ENCODE measurements at regions not wholly inside any gene's neighbourhood (a gene's known extent, or its start where the extent isn't known, plus 50 kb on each side); places are given as distances from the start of the nearest gene placed in this dataset.

GRCh38 chr1:166221316-166221715 lies 54.5 kb upstream of the FAM78B start:
- no peak overlapping the region for H3K4me3 ChIP-seq (ENCODE audit: low read depth, low read length)
- TF ChIP-seq CTCF (IDR thresholded peaks at IDR 0.05; ENCODE audit: low read depth, low read length) = no peak
- no peak for DNase-seq (ENCODE audit: low read depth, low spot score)
- H3K27ac ChIP-seq (ENCODE audit: low read depth, low read length) = no peak overlapping the region
- no peaks in the 10 kb centered on the region for H3K27me3 ChIP-seq (ENCODE audit: control insufficient read depth, insufficient read depth, low read length)
- ChIA-PET CTCF (no interaction called here), POLR2A (no interaction called here)
- peaks cover 2% of the 10 kb centered on the region; the same call in 1 of the 2 replicates for H3K9me3 ChIP-seq (ENCODE audit: control insufficient read depth, insufficient read depth, low read length)

GRCh38 chr1:166233750-166234366 lies 67.1 kb upstream of the FAM78B start:
- ChIA-PET CTCF (no interaction called here), POLR2A (no interaction called here)
- TF ChIP-seq CTCF (IDR thresholded peaks at IDR 0.05; ENCODE audit: low read depth, low read length) = no peak
- H3K4me3 ChIP-seq (ENCODE audit: low read depth, low read length) = no peak overlapping the region
- H3K27me3 ChIP-seq (ENCODE audit: control insufficient read depth, insufficient read depth, low read length) = no peaks in the 10 kb centered on the region
- no peak for DNase-seq (ENCODE audit: low read depth, low spot score)
- no peak overlapping the region for H3K27ac ChIP-seq (ENCODE audit: low read depth, low read length)
- H3K9me3 ChIP-seq (ENCODE audit: control insufficient read depth, insufficient read depth, low read length) = peaks cover 37% of the 10 kb centered on the region

GRCh38 chr1:166235728-166236127 lies 68.9 kb upstream of the FAM78B start:
- peaks cover 37% of the 10 kb centered on the region for H3K9me3 ChIP-seq (ENCODE audit: control insufficient read depth, insufficient read depth, low read length)
- CTCF ChIA-PET = no interaction called here
- no peak overlapping the region for H3K4me3 ChIP-seq (ENCODE audit: low read depth, low read length)
- H3K27ac ChIP-seq (ENCODE audit: low read depth, low read length) = no peak overlapping the region
- no peak for TF ChIP-seq CTCF (IDR thresholded peaks at IDR 0.05; ENCODE audit: low read depth, low read length)
- H3K27me3 ChIP-seq (ENCODE audit: control insufficient read depth, insufficient read depth, low read length) = no peaks in the 10 kb centered on the region
- POLR2A ChIA-PET = no interaction called here
- DNase-seq (ENCODE audit: low read depth, low spot score) = no peak

- no peak overlapping the region for H3K4me3 ChIP-seq (ENCODE audit: low read depth, low read length)
- no peak for TF ChIP-seq CTCF (IDR thresholded peaks at IDR 0.05; ENCODE audit: low read depth, low read length)
- ChIA-PET CTCF (no interaction called here), POLR2A (no interaction called here)
- peaks cover 37% of the 10 kb centered on the region for H3K9me3 ChIP-seq (ENCODE audit: control insufficient read depth, insufficient read depth, low read length)
- no peak overlapping the region for H3K27ac ChIP-seq (ENCODE audit: low read depth, low read length)
- DNase-seq (ENCODE audit: low read depth, low spot score) = no peak
- no peaks in the 10 kb centered on the region for H3K27me3 ChIP-seq (ENCODE audit: control insufficient read depth, insufficient read depth, low read length)
Observed at GRCh38 chr1:166237675-166238074, 70.9 kb upstream of the FAM78B start.

GRCh38 chr1:166253076-166253779 lies 86.4 kb upstream of the FAM78B start:
- Histone ChIP-seq H3K4me3 (ENCODE audit: low read depth, low read length) (no peak overlapping the region), H3K27ac (ENCODE audit: low read depth, low read length) (no peak overlapping the region), H3K27me3 (ENCODE audit: control insufficient read depth, insufficient read depth, low read length) (no peaks in the 10 kb centered on the region), H3K9me3 (ENCODE audit: control insufficient read depth, insufficient read depth, low read length) (peaks cover 27% of the 10 kb centered on the region)
- ChIA-PET CTCF (no interaction called here), POLR2A (no interaction called here)
- DNase-seq (ENCODE audit: low read depth, low spot score) = no peak
- no peak for TF ChIP-seq CTCF (IDR thresholded peaks at IDR 0.05; ENCODE audit: low read depth, low read length)

Data from AG04450 (cell line).